Ishikawa (cell line): ENCODE measurements at regions not wholly inside any gene's neighbourhood (a gene's known extent, or its start where the extent isn't known, plus 50 kb on each side); places are given as distances from the start of the nearest gene placed in this dataset.

Experiments
- CEBPB ChIP-seq: IDR thresholded peaks from 2 replicates; pipeline ENCODE4 v1.6.1; 2012
- CREB1 ChIP-seq: IDR thresholded peaks from 2 replicates; pipeline ENCODE4 v1.6.1; 2012; ENCODE audit warnings: low read depth
- EP300 ChIP-seq: IDR thresholded peaks from 2 replicates; pipeline ENCODE4 v1.6.1; 2012; ENCODE audit warnings: borderline replicate concordance
- FOXM1 ChIP-seq: IDR thresholded peaks from 2 replicates; pipeline ENCODE4 v1.6.1; 2012; ENCODE audit warnings: low read depth, borderline replicate concordance
- RAD21 ChIP-seq: IDR thresholded peaks from 2 replicates; pipeline ENCODE4 v1.6.1; 2012; ENCODE audit warnings: low read depth
- TAF1 ChIP-seq: IDR thresholded peaks from 2 replicates; pipeline ENCODE4 v1.6.1; 2012; ENCODE audit warnings: low read depth, mild to moderate bottlenecking
- YY1 ChIP-seq: IDR thresholded peaks from 2 replicates; pipeline ENCODE4 v1.6.1; 2012; ENCODE audit warnings: low read depth
- ZBTB7A ChIP-seq: IDR thresholded peaks from 2 replicates; pipeline ENCODE4 v1.6.1; 2012; ENCODE audit warnings: low read depth
- TF ChIP-seq, protein P1 (sequence below): IDR thresholded peaks from 2 replicates; pipeline ENCODE4 v1.6.1; 2012
- TF ChIP-seq, protein P2 (sequence below): IDR thresholded peaks from 2 replicates; pipeline ENCODE4 v1.6.1; 2012; ENCODE audit warnings: low read depth, mild to moderate bottlenecking

GRCh38 chr1:182301467-182302198, 90.0 kb downstream of the GLUL start:
- TF ChIP-seq, protein P1, sequence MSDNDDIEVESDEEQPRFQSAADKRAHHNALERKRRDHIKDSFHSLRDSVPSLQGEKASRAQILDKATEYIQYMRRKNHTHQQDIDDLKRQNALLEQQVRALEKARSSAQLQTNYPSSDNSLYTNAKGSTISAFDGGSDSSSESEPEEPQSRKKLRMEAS: no peak
- TF ChIP-seq YY1 (no peak), TAF1 (no peak), FOXM1 (no peak), EP300 (no peak), CREB1 (no peak), ZBTB7A (no peak), CEBPB (no peak), RAD21 (peak; percentile 35; the same call in 1 of the 2 replicates)
- TF ChIP-seq, protein P2, sequence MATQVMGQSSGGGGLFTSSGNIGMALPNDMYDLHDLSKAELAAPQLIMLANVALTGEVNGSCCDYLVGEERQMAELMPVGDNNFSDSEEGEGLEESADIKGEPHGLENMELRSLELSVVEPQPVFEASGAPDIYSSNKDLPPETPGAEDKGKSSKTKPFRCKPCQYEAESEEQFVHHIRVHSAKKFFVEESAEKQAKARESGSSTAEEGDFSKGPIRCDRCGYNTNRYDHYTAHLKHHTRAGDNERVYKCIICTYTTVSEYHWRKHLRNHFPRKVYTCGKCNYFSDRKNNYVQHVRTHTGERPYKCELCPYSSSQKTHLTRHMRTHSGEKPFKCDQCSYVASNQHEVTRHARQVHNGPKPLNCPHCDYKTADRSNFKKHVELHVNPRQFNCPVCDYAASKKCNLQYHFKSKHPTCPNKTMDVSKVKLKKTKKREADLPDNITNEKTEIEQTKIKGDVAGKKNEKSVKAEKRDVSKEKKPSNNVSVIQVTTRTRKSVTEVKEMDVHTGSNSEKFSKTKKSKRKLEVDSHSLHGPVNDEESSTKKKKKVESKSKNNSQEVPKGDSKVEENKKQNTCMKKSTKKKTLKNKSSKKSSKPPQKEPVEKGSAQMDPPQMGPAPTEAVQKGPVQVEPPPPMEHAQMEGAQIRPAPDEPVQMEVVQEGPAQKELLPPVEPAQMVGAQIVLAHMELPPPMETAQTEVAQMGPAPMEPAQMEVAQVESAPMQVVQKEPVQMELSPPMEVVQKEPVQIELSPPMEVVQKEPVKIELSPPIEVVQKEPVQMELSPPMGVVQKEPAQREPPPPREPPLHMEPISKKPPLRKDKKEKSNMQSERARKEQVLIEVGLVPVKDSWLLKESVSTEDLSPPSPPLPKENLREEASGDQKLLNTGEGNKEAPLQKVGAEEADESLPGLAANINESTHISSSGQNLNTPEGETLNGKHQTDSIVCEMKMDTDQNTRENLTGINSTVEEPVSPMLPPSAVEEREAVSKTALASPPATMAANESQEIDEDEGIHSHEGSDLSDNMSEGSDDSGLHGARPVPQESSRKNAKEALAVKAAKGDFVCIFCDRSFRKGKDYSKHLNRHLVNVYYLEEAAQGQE: no peak
